Kidney epithelial cell (primary cell): ENCODE measurements at regions not wholly inside any gene's neighbourhood (a gene's known extent, or its start where the extent isn't known, plus 50 kb on each side); places are given as distances from the start of the nearest gene placed in this dataset.

ENCODE experiments used
- DNase-seq: peaks from one replicate; pipeline ENCODE4 v3.0.0-alpha.2; 2010; ENCODE audit warnings: low read depth
- H3K27me3 ChIP-seq: 2 replicates; pipeline ENCODE4 v1.6.0; 2011; ENCODE audit warnings: low read length; ENCODE audit not compliant: control insufficient read depth, insufficient read depth
- H3K36me3 ChIP-seq: 2 replicates; pipeline ENCODE4 v1.5.1; 2011; ENCODE audit warnings: low read length; ENCODE audit not compliant: control insufficient read depth, insufficient read depth
- H3K4me3 ChIP-seq: 2 replicates; pipeline ENCODE4 v1.5.1; 2011; ENCODE audit warnings: low read depth, mild to moderate bottlenecking, control low read depth, low read length
- TF ChIP-seq, protein P1 (sequence below): IDR thresholded peaks from 2 replicates; pipeline ENCODE4 v1.5.1; 2011; ENCODE audit warnings: mild to moderate bottlenecking, moderate library complexity, low read length, control low read depth, inconsistent platforms; ENCODE audit not compliant: insufficient read depth, poor library complexity, severe bottlenecking

DNA sequence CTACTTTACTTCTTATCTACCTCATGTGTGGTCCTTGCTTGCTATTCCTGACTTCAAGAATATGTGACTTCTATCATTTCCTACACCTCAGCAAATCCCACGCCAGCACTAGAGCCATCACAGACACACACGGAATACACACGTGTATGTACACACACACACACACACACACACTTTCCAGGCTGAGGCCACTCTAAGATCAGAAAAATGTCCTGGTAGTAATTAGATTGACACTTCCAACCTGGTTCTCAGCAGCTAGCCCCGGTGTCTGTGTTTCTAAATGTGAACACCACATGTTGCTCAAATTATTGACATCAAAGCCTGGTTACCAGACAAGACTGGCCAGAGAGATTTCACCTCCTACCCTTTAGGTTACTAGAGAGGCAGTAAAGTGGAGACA is 54.1 kb upstream of the SASH1 start:
- DNase-seq = no peak
- H3K36me3 ChIP-seq = no peaks in the 10 kb centered on the region
- H3K27me3 ChIP-seq = no peaks in the 10 kb centered on the region
- H3K4me3 ChIP-seq = no peak overlapping the region
- TF ChIP-seq, protein P1, sequence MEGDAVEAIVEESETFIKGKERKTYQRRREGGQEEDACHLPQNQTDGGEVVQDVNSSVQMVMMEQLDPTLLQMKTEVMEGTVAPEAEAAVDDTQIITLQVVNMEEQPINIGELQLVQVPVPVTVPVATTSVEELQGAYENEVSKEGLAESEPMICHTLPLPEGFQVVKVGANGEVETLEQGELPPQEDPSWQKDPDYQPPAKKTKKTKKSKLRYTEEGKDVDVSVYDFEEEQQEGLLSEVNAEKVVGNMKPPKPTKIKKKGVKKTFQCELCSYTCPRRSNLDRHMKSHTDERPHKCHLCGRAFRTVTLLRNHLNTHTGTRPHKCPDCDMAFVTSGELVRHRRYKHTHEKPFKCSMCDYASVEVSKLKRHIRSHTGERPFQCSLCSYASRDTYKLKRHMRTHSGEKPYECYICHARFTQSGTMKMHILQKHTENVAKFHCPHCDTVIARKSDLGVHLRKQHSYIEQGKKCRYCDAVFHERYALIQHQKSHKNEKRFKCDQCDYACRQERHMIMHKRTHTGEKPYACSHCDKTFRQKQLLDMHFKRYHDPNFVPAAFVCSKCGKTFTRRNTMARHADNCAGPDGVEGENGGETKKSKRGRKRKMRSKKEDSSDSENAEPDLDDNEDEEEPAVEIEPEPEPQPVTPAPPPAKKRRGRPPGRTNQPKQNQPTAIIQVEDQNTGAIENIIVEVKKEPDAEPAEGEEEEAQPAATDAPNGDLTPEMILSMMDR = no peak

DNA sequence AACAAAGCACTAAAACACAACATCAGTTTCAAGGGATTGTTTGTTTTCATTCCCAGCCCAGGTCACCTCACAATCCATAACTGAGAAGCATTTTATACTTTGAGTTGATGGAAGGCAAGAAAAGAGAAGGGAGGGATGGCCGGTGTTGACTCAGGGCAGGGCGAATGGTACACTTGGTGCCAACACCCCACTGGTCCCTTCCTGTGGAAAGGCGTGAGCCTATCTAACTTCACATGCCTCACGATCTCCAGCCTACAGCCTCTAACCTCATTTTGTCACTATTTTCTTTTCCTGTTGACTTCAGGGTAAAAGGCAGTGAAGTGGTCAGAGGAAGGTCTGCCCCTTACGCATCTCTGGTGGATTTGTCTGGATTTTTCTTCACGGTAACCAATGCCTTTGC is 53.5 kb upstream of the SASH1 start:
- H3K36me3 ChIP-seq = no peaks in the 10 kb centered on the region
- no peak for DNase-seq

DNA sequence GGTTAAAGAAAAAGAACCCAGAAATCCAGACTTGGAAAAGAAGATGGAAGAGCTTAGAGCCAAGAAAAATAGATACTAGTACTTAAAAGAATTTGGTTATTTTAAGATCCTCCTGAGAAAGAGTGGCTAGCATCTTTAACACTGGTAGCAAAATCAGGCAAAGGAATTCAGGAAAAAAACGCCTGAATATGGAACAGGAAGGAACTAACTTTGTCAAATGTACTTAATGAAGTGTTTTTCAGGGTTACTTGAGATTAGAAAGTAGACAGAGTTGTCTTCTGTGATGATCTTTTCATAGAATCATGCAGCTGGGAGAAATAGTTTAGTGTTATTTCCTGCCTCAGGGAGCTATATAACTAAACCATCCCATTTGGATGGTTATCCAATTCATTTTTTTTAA is 50.8 kb upstream of the SASH1 start:
- no peaks in the 10 kb centered on the region for H3K36me3 ChIP-seq
- no peak overlapping the region for H3K4me3 ChIP-seq
- TF ChIP-seq, protein P1 = no peak
- no peaks in the 10 kb centered on the region for H3K27me3 ChIP-seq
- DNase-seq = no peak

More for the DNA sequence above, 53.5 kb upstream of the SASH1 start:
- TF ChIP-seq, protein P1 = no peak
- H3K4me3 ChIP-seq = no peak overlapping the region
- no peaks in the 10 kb centered on the region for H3K27me3 ChIP-seq
